Endothelial cell of umbilical vein (primary cell): ENCODE measurements at regions not wholly inside any gene's neighbourhood (a gene's known extent, or its start where the extent isn't known, plus 50 kb on each side); places are given as distances from the start of the nearest gene placed in this dataset.

Experiments
- BruUV-seq: library from RNA; stranded (reverse); fragments of 400-500 nt; replicated peaks from 2 replicates; lab custom pipeline; 2021; lab: Mats Ljungman, UMichigan
- CTCF ChIA-PET: fragments of 300-600, 350-600 bp; sonication (Branson Sonifier 250); formaldehyde crosslinking; loops from one replicate; lab custom pipeline; 2021; ENCODE audit warnings: antibody characterized with exemption, inconsistent platforms; lab: Charles Lee
- POLR2A ChIA-PET: fragments of 300-600, 350-600 bp; sonication (Branson Sonifier 250); formaldehyde crosslinking; loops from one replicate; lab custom pipeline; 2021; ENCODE audit warnings: antibody characterized with exemption, inconsistent platforms; lab: Charles Lee
- DNase-seq: peaks from one replicate; pipeline ENCODE4 v3.0.0-alpha.2; 2011; ENCODE audit warnings: low read depth, low spot score
- FAIRE-seq: peaks from 2 replicates; lab custom pipeline; 2011; peaks lifted over from hg19 to GRCh38; lab: Jason Lieb, UNC
- H2AFZ ChIP-seq: 2 replicates; pipeline ENCODE4 v1.6.0; 2012; ENCODE audit warnings: low read depth, low read length, control low read depth, inconsistent platforms
- H3K27ac ChIP-seq: 2 replicates; pipeline ENCODE4 v1.5.1; 2011; ENCODE audit warnings: low read depth, mild to moderate bottlenecking, control low read depth, low read length, moderate library complexity; ENCODE audit not compliant: insufficient read depth
- H3K27me3 ChIP-seq, 2 experiments: 2 replicates each; pipeline versions ENCODE4 v1.6.0 to v1.6.1; 2011; ENCODE audit warnings: low read length in 2 of 2, mixed read lengths in 1 of 2; ENCODE audit not compliant: control insufficient read depth in 2 of 2, insufficient read depth in 2 of 2
- H3K36me3 ChIP-seq, 2 experiments: 2 replicates in 1 of 2; 3 replicates in 1 of 2; pipeline ENCODE4 v1.5.1; 2011; ENCODE audit warnings: low read length in 2 of 2, mild to moderate bottlenecking in 1 of 2, moderate library complexity in 1 of 2; ENCODE audit not compliant: control insufficient read depth in 2 of 2, insufficient read depth in 2 of 2; ENCODE audit errors: extremely low read depth in 1 of 2
- H3K4me1 ChIP-seq: 3 replicates; pipeline ENCODE4 v1.5.1; 2011; ENCODE audit warnings: mild to moderate bottlenecking, low read length; ENCODE audit not compliant: control insufficient read depth, insufficient read depth; ENCODE audit errors: extremely low read depth
- H3K4me2 ChIP-seq: 2 replicates; pipeline ENCODE4 v1.6.1; 2011; ENCODE audit warnings: low read length, control low read depth, mixed read lengths; ENCODE audit not compliant: insufficient read depth
- H3K4me3 ChIP-seq, 3 experiments: fragments of 200-600 bp in 1 of 3; sonication (generic), shearing (Covaris generic) in 1 of 3; replicated peaks in 1 of 3; 2 replicates each; pipeline ENCODE4 v1.5.1; 2011 to 2016; ENCODE audit warnings: control low read depth in 3 of 3, low read length in 3 of 3, mild to moderate bottlenecking in 2 of 3, inconsistent platforms in 1 of 3, low read depth in 1 of 3, moderate library complexity in 1 of 3; ENCODE audit not compliant: insufficient read depth in 1 of 3
- H3K79me2 ChIP-seq: 2 replicates; pipeline ENCODE4 v1.6.0; 2012; ENCODE audit warnings: low read length, inconsistent platforms; ENCODE audit not compliant: control insufficient read depth, insufficient read depth
- H3K9ac ChIP-seq: replicated peaks from 2 replicates; pipeline ENCODE3; 2011; ENCODE audit warnings: low read length, control low read depth; ENCODE audit not compliant: insufficient read depth; ENCODE audit errors: extremely low read depth
- H3K9me1 ChIP-seq: replicated peaks from 3 replicates; pipeline ENCODE4 v1.6.0; 2011; ENCODE audit warnings: mild to moderate bottlenecking, low read length; ENCODE audit not compliant: control insufficient read depth, insufficient read depth; ENCODE audit errors: extremely low read depth
- H3K9me3 ChIP-seq: replicated peaks from 2 replicates; pipeline ENCODE4 v1.5.1; 2012; ENCODE audit warnings: low read length, inconsistent platforms; ENCODE audit not compliant: control insufficient read depth, insufficient read depth
- H4K20me1 ChIP-seq: replicated peaks from 2 replicates; pipeline ENCODE3; 2011; ENCODE audit warnings: mild to moderate bottlenecking, low read length; ENCODE audit not compliant: control insufficient read depth, insufficient read depth; ENCODE audit errors: extremely low read depth
- CTCF ChIP-seq, 2 donors: IDR thresholded peaks; 1 replicate in 1 of 2; 2 replicates in 1 of 2; pipeline ENCODE4 v1.5.1; 2011; ENCODE audit warnings: low read length in 2 of 2, mild to moderate bottlenecking in 2 of 2, moderate library complexity in 2 of 2, control low read depth in 1 of 2, inconsistent platforms in 1 of 2, low read depth in 1 of 2; ENCODE audit not compliant: insufficient read depth in 1 of 2; ENCODE audit errors: extremely low read depth in 1 of 2
- EZH2 ChIP-seq: IDR thresholded peaks from 2 replicates; pipeline ENCODE4 v1.6.1; 2012; ENCODE audit warnings: borderline replicate concordance, low read depth, mild to moderate bottlenecking, moderate library complexity, low read length, inconsistent platforms; ENCODE audit not compliant: severe bottlenecking
- FOS ChIP-seq: IDR thresholded peaks from 2 replicates; pipeline ENCODE4 v1.6.1; 2011; ENCODE audit warnings: mild to moderate bottlenecking, low read length, moderate library complexity, borderline replicate concordance; ENCODE audit not compliant: insufficient read depth
- GATA2 ChIP-seq: IDR thresholded peaks from 2 replicates; pipeline ENCODE4 v1.7.0; 2011; ENCODE audit warnings: low read depth, mild to moderate bottlenecking, moderate library complexity, mixed read lengths, low read length; ENCODE audit not compliant: insufficient read length, insufficient read depth
- JUN ChIP-seq: IDR thresholded peaks from 2 replicates; pipeline ENCODE4 v1.6.1; 2011; ENCODE audit warnings: borderline replicate concordance, low read depth; ENCODE audit not compliant: insufficient read length, insufficient read depth
- MAX ChIP-seq: IDR thresholded peaks from 2 replicates; pipeline ENCODE4 v1.6.1; 2011; ENCODE audit not compliant: insufficient read depth, insufficient read length
- MYC ChIP-seq: IDR thresholded peaks from one replicate; pipeline ENCODE4 v1.6.1; 2011; ENCODE audit warnings: mild to moderate bottlenecking, low read depth, low read length
- POLR2A ChIP-seq: IDR thresholded peaks from 2 replicates; pipeline ENCODE4 v1.6.1; 2012; ENCODE audit warnings: low read depth, mild to moderate bottlenecking, control low read depth, low read length
- POLR2AphosphoS5 ChIP-seq: IDR thresholded peaks from 2 replicates; pipeline ENCODE4 v1.6.1; 2012; ENCODE audit warnings: low read depth, mild to moderate bottlenecking, control low read depth, low read length, moderate library complexity; ENCODE audit not compliant: insufficient read depth
- dilution Hi-C: fragments of 300-500 bp; cut with MboI; formaldehyde crosslinking; loops from one replicate; pipeline ENCODE4 v1.15.0; 2019; ENCODE audit warnings: low sequenced_read_pairs; ENCODE audit not compliant: extremely low pct_ligation_motif_present
- intact Hi-C: fragments of 100-400 bp; cut with micrococcal nuclease; formaldehyde crosslinking; loops from one replicate; pipeline ENCODE4 v1.10.0; 2022

GRCh38 chr10:107984149-107984548 is 819.6 kb upstream of the SORCS1 start:
- Histone ChIP-seq H2AFZ (no peak overlapping the region), H3K36me3 (no peaks in the 10 kb centered on the region), H3K9me3 (no peaks in the 10 kb centered on the region), H3K27ac (no peak overlapping the region), H3K79me2 (no peaks in the 10 kb centered on the region), H3K4me2 (no peak overlapping the region), H3K9me1 (no peaks in the 10 kb centered on the region), H3K4me3 (no peak overlapping the region), H3K9ac (no peak overlapping the region), H3K4me1 (no peaks in the 10 kb centered on the region), H4K20me1 (no peaks in the 10 kb centered on the region), H3K27me3 (no peaks in the 10 kb centered on the region)
- ChIA-PET POLR2A (no interaction called here), CTCF (no interaction called here)
- TF ChIP-seq MYC (no peak), GATA2 (no peak), MAX (no peak), POLR2A (no peak), EZH2 (no peak), CTCF (IDR thresholded peaks at IDR 0.05; ENCODE audit: extremely low read depth in 1 of 2, insufficient read depth in 1 of 2, low read depth in 1 of 2, low read length in 2 of 2) (no peak), JUN (no peak), FOS (no peak), POLR2AphosphoS5 (no peak)
- no peak for DNase-seq
- dilution Hi-C loops (no loop called here), intact Hi-C loops (no loop called here)
- FAIRE-seq, result no peak
- no TSS peak for BruUV-seq
